OCI-LY1 (cell line): ENCODE measurements at regions not wholly inside any gene's neighbourhood (a gene's known extent, or its start where the extent isn't known, plus 50 kb on each side); places are given as distances from the start of the nearest gene placed in this dataset.

Experiments used
- H2AFZ ChIP-seq: fragments of 200-600 bp; sonication (generic), shearing (Covaris generic); 2 replicates; pipeline ENCODE4 v1.6.0; 2014; ENCODE audit warnings: antibody characterized with exemption, mild to moderate bottlenecking, low read length
- H3F3A ChIP-seq: fragments of 200-600 bp; sonication (generic), shearing (Covaris generic); 2 replicates; pipeline ENCODE4 v1.6.0; 2014; ENCODE audit warnings: mild to moderate bottlenecking, antibody characterized with exemption, low read length, moderate library complexity; ENCODE audit not compliant: insufficient read depth
- H3K27ac ChIP-seq: fragments of 200-600 bp; sonication (generic); 2 replicates; pipeline ENCODE4 v1.5.1; 2014; ENCODE audit warnings: low read length, mixed run types, mild to moderate bottlenecking, low read depth; ENCODE audit not compliant: poor library complexity, severe bottlenecking
- H3K27me3 ChIP-seq: fragments of 200-600 bp; sonication (generic); 2 replicates; pipeline ENCODE4 v1.6.0; 2014; ENCODE audit warnings: antibody characterized with exemption, mild to moderate bottlenecking, low read length, moderate library complexity; ENCODE audit not compliant: insufficient read depth
- H3K36me3 ChIP-seq: fragments of 200-600 bp; sonication (generic); 2 replicates; pipeline ENCODE4 v1.6.1; 2014; ENCODE audit warnings: mild to moderate bottlenecking, antibody characterized with exemption, low read length, moderate library complexity, mixed read lengths; ENCODE audit not compliant: insufficient read depth
- H3K4me1 ChIP-seq: fragments of 200-600 bp; sonication (generic); 2 replicates; pipeline ENCODE4 v1.5.1; 2014; ENCODE audit warnings: mild to moderate bottlenecking, low read length, moderate library complexity; ENCODE audit not compliant: insufficient read depth, severe bottlenecking
- H3K4me2 ChIP-seq: fragments of 200-600 bp; sonication (generic), shearing (Covaris generic); 2 replicates; pipeline ENCODE4 v1.6.1; 2014; ENCODE audit warnings: low read length
- H3K4me3 ChIP-seq: fragments of 200-600 bp; sonication (generic); 2 replicates; pipeline ENCODE4 v1.5.1; 2014; ENCODE audit warnings: low read length, low read depth, mild to moderate bottlenecking, mixed read lengths; ENCODE audit not compliant: poor library complexity, severe bottlenecking
- H3K79me2 ChIP-seq: fragments of 200-600 bp; shearing (Covaris generic); 2 replicates; pipeline ENCODE4 v1.6.1; 2016; ENCODE audit warnings: mixed run types, low read length, mixed read lengths; ENCODE audit not compliant: insufficient read depth
- H3K9ac ChIP-seq: fragments of 200-600 bp; sonication (generic), shearing (Covaris generic); 2 replicates; pipeline ENCODE4 v1.6.1; 2014; ENCODE audit warnings: mild to moderate bottlenecking, low read length, mixed read lengths
- H3K9me2 ChIP-seq: fragments of 200-600 bp; sonication (generic), shearing (Covaris generic); 2 replicates; pipeline ENCODE4 v1.6.1; 2014; ENCODE audit warnings: low read depth, mild to moderate bottlenecking, low read length, mixed read lengths
- H3K9me3 ChIP-seq: fragments of 200-600 bp; shearing (Covaris generic); 2 replicates; pipeline ENCODE4 v1.6.1; 2014; ENCODE audit warnings: low read length, mixed read lengths
- H4K20me1 ChIP-seq: fragments of 200-600 bp; sonication (generic), shearing (Covaris generic); 2 replicates; pipeline ENCODE4 v1.6.0; 2016; ENCODE audit warnings: mild to moderate bottlenecking, low read length; ENCODE audit not compliant: insufficient read depth
- EZH2 ChIP-seq: fragments of 200-600 bp; sonication (generic), shearing (Covaris generic); IDR thresholded peaks from 2 replicates; pipeline ENCODE4 v1.8.0; 2017; ENCODE audit warnings: borderline replicate concordance, mixed run types, mild to moderate bottlenecking, antibody characterized with exemption, low read length, moderate library complexity, mixed read lengths
- TF ChIP-seq, protein P1 (sequence below): fragments of 200-600 bp; sonication (generic), shearing (Covaris generic); IDR thresholded peaks from 2 replicates; pipeline ENCODE4 v1.5.1; 2017; ENCODE audit warnings: mild to moderate bottlenecking, antibody characterized with exemption, low read length, moderate library complexity, mixed read lengths

DNA sequence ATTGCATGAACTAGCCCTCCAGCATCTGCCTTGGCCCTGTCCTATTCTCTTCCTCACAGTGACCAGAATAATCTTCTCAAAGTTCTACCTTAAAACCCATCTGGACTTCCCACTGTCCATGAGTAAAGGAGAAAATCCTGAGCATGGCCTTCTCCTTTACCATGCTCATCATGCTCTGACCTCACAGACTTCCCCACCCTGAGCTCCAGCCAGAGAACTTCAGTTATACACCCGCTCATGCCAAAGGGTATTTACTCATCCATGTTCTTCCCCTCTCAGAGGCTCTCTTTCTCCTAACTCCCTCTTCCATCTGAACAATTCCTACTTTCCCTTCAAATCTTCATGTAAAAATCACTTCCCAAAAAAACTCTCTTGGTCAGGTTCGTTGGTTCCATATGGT is 188.4 kb downstream of the SETD4 start:
- no peak overlapping the region for H3K4me3 ChIP-seq
- no peak overlapping the region for H3K9ac ChIP-seq
- no peak overlapping the region for H3K4me2 ChIP-seq
- no peaks in the 10 kb centered on the region for H3K27me3 ChIP-seq
- no peaks in the 10 kb centered on the region for H3F3A ChIP-seq
- no peaks in the 10 kb centered on the region for H3K79me2 ChIP-seq
- no peaks in the 10 kb centered on the region; the same call in 1 of the 2 replicates for H3K9me3 ChIP-seq
- H2AFZ ChIP-seq = no peak overlapping the region
- no peaks in the 10 kb centered on the region for H3K36me3 ChIP-seq
- no peaks in the 10 kb centered on the region for H3K4me1 ChIP-seq
- no peak overlapping the region for H3K27ac ChIP-seq
- TF ChIP-seq, protein P1, sequence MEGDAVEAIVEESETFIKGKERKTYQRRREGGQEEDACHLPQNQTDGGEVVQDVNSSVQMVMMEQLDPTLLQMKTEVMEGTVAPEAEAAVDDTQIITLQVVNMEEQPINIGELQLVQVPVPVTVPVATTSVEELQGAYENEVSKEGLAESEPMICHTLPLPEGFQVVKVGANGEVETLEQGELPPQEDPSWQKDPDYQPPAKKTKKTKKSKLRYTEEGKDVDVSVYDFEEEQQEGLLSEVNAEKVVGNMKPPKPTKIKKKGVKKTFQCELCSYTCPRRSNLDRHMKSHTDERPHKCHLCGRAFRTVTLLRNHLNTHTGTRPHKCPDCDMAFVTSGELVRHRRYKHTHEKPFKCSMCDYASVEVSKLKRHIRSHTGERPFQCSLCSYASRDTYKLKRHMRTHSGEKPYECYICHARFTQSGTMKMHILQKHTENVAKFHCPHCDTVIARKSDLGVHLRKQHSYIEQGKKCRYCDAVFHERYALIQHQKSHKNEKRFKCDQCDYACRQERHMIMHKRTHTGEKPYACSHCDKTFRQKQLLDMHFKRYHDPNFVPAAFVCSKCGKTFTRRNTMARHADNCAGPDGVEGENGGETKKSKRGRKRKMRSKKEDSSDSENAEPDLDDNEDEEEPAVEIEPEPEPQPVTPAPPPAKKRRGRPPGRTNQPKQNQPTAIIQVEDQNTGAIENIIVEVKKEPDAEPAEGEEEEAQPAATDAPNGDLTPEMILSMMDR = no peak
- TF ChIP-seq EZH2 = no peak
- H4K20me1 ChIP-seq = no peaks in the 10 kb centered on the region
- H3K9me2 ChIP-seq = no peaks in the 10 kb centered on the region

DNA sequence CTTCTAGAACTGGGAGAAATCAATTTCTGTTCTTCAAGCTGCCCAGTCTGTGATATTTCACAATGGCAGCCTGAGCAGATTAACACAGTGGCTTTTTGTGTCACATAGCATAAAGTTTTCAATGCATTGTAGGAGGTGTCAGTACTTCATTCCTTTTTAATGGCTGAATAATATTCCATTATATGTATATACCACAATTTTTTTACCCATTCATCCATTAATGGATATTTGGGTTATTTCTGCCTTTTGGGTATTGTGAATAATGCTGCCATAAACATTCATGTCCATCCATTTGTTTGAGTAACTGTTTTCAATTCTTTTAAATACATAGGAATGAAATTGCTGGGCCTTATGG is 191.5 kb downstream of the SETD4 start:
- Histone ChIP-seq H3K36me3 (no peaks in the 10 kb centered on the region), H2AFZ (no peak overlapping the region), H3K27ac (no peak overlapping the region), H3K4me1 (no peaks in the 10 kb centered on the region), H3K4me3 (no peak overlapping the region), H4K20me1 (no peaks in the 10 kb centered on the region), H3F3A (no peaks in the 10 kb centered on the region), H3K4me2 (no peak overlapping the region), H3K9me3 (no peaks in the 10 kb centered on the region; the same call in 1 of the 2 replicates), H3K9me2 (no peaks in the 10 kb centered on the region), H3K79me2 (no peaks in the 10 kb centered on the region), H3K27me3 (no peaks in the 10 kb centered on the region), H3K9ac (no peak overlapping the region)
- TF ChIP-seq, protein P1 = no peak
- TF ChIP-seq EZH2 = no peak

DNA sequence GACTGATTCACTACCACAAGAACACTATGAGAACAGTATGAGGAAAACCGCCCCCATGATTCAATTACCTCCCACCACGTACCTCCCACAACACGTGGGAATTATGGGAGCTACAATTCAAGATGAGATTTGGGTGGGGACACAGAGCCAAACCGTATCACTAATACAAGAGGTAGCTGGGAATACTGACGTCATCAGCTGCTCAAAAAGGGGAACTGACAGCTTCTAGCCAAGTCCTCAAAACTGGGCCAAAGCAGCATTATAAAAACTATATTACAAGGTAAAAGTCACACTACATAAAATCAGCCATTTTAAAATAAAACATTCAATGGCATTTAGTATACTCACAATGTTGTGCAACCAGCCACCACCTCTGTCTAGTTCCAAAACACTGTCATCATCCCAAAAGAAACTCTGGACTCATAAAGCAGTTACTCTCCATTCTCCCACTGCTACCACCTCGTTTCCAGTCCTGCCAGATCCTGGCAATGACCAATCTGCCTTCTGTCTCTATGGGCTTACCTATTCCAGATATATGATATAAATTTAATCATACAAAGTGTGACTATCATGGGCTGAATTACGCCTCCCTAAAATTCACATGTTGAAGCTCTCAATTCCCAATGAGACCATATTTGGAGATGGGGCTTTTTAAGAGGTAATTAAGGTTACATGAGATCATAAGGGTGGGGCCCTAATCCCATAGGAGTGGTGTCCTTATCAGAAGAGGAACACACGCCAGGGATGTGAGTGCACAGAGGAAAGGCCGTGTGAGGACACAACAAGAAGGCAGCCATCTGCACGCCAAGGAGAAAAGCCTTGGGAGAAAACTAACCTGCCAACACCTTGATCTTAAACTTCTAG is 192.1 kb downstream of the SETD4 start:
- Histone ChIP-seq H3K4me1 (no peaks in the 10 kb centered on the region), H3K36me3 (no peaks in the 10 kb centered on the region), H3K79me2 (no peaks in the 10 kb centered on the region), H3K27me3 (no peaks in the 10 kb centered on the region), H3K9me3 (no peaks in the 10 kb centered on the region; the same call in 1 of the 2 replicates), H2AFZ (no peak overlapping the region), H3K9me2 (no peaks in the 10 kb centered on the region), H3F3A (no peaks in the 10 kb centered on the region), H4K20me1 (no peaks in the 10 kb centered on the region), H3K4me2 (no peak overlapping the region), H3K27ac (no peak overlapping the region), H3K9ac (no peak overlapping the region), H3K4me3 (no peak overlapping the region)
- TF ChIP-seq, protein P1 = no peak
- TF ChIP-seq EZH2 = no peak
